BLaER1 (cell line): ENCODE measurements at regions not wholly inside any gene's neighbourhood (a gene's known extent, or its start where the extent isn't known, plus 50 kb on each side); places are given as distances from the start of the nearest gene placed in this dataset.

ENCODE experiments used
- H3K27ac ChIP-seq: shearing (Covaris generic); formaldehyde crosslinking; 2 replicates; pipeline ENCODE4 v1.8.1; 2022
- H3K27me3 ChIP-seq: shearing (Covaris generic); formaldehyde crosslinking; 2 replicates; pipeline ENCODE4 v1.8.1; 2022
- H3K36me3 ChIP-seq: shearing (Covaris generic); formaldehyde crosslinking; 2 replicates; pipeline ENCODE4 v1.8.1; 2022
- H3K4me1 ChIP-seq: shearing (Covaris generic); formaldehyde crosslinking; 2 replicates; pipeline ENCODE4 v1.8.1; 2022
- H3K4me2 ChIP-seq: shearing (Covaris generic); formaldehyde crosslinking; 2 replicates; pipeline ENCODE4 v1.8.1; 2022
- H3K4me3 ChIP-seq: shearing (Covaris generic); formaldehyde crosslinking; 2 replicates; pipeline ENCODE4 v1.8.1; 2022
- H3K9ac ChIP-seq: shearing (Covaris generic); formaldehyde crosslinking; 2 replicates; pipeline ENCODE4 v1.8.1; 2022
- H3K9me3 ChIP-seq: shearing (Covaris generic); formaldehyde crosslinking; 2 replicates; pipeline ENCODE4 v1.8.1; 2022
- H4K20me1 ChIP-seq: shearing (Covaris generic); formaldehyde crosslinking; 2 replicates; pipeline ENCODE4 v1.8.1; 2022
- Cebpa-rat ChIP-seq: shearing (Covaris generic); IDR thresholded peaks from 2 replicates; pipeline ENCODE4 v1.8.1; 2022

GRCh38 chr13:82147526-82147925, 1734.7 kb downstream of the SLITRK1 start:
- no peaks in the 10 kb centered on the region for H3K36me3 ChIP-seq
- no peak overlapping the region for H3K4me3 ChIP-seq
- H4K20me1 ChIP-seq, result no peaks in the 10 kb centered on the region
- no peak overlapping the region for H3K27ac ChIP-seq
- no peaks in the 10 kb centered on the region for H3K9me3 ChIP-seq
- no peaks in the 10 kb centered on the region for H3K4me1 ChIP-seq
- H3K9ac ChIP-seq, result no peak overlapping the region
- no peak for TF ChIP-seq Cebpa-rat
- no peaks in the 10 kb centered on the region for H3K27me3 ChIP-seq
- H3K4me2 ChIP-seq, result no peak overlapping the region

DNA sequence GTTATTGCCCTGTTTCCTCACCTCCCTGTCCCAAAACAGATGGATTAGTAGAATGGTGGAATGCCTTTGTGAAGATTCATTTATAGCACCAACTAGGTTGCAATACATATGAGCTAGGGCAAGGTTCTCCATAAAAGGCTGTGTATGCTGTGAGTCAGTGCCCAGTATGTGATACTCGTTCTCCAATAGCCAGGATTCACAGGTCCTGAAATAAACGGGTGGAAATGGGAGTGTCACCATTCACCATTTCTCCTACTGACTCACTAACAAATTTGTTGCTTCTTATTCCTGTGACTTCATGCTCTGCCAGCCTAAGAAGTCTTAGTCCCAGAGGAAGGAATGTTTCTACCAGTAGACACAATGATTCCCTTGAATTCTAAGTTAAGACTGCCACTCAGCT, 1745.4 kb downstream of the SLITRK1 start:
- no peak overlapping the region for H3K4me3 ChIP-seq
- H3K36me3 ChIP-seq, result no peaks in the 10 kb centered on the region
- H3K4me2 ChIP-seq, result no peak overlapping the region
- H3K27me3 ChIP-seq, result no peaks in the 10 kb centered on the region
- H4K20me1 ChIP-seq, result no peaks in the 10 kb centered on the region
- no peak overlapping the region for H3K27ac ChIP-seq
- TF ChIP-seq Cebpa-rat, result no peak
- no peaks in the 10 kb centered on the region for H3K9me3 ChIP-seq
- H3K4me1 ChIP-seq, result no peaks in the 10 kb centered on the region
- no peak overlapping the region for H3K9ac ChIP-seq

GRCh38 chr13:82129281-82129680, 1753.0 kb downstream of the SLITRK1 start:
- Histone ChIP-seq H3K9ac (no peak overlapping the region), H4K20me1 (no peaks in the 10 kb centered on the region), H3K4me1 (no peaks in the 10 kb centered on the region), H3K36me3 (no peaks in the 10 kb centered on the region), H3K4me3 (no peak overlapping the region), H3K9me3 (no peaks in the 10 kb centered on the region), H3K27ac (no peak overlapping the region), H3K4me2 (no peak overlapping the region), H3K27me3 (no peaks in the 10 kb centered on the region)
- TF ChIP-seq Cebpa-rat, result no peak

- no peak overlapping the region for H3K4me2 ChIP-seq
- no peaks in the 10 kb centered on the region for H3K36me3 ChIP-seq
- H3K4me1 ChIP-seq, result no peaks in the 10 kb centered on the region
- H3K4me3 ChIP-seq, result no peak overlapping the region
- H4K20me1 ChIP-seq, result no peaks in the 10 kb centered on the region
- H3K9ac ChIP-seq, result no peak overlapping the region
- no peaks in the 10 kb centered on the region for H3K27me3 ChIP-seq
- no peak for TF ChIP-seq Cebpa-rat
- no peak overlapping the region for H3K27ac ChIP-seq
- no peaks in the 10 kb centered on the region for H3K9me3 ChIP-seq
These were observed 1763.7 kb downstream of the SLITRK1 start for GRCh38 chr13:82118589-82118988.

DNA sequence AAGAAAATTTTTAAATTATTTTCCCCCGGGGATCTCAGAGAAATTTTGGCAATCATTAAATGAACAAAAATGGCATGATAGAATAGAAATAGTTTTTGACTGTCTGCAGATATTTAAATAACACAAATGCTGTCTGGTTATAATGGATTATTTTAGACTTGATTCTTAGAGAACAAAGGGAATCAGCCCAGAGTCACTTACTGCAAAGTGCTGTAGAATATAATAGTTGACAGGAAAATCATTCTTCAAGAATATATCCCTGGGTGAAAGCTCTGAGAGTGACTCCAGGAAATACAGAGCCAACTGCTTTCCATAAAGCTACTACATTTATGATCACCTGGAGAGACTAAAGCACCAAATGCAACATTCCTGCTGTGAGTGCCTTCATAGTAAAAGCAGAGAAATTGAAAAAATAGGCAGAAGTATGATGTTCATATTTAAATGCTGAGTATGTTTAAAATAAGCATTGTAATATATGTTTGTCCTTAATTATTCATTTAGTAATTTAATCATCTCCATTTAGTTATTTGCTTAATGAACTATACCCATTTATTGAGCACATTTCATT, 1765.8 kb downstream of the SLITRK1 start:
- H3K4me1 ChIP-seq, result no peaks in the 10 kb centered on the region
- H3K36me3 ChIP-seq, result no peaks in the 10 kb centered on the region
- no peaks in the 10 kb centered on the region for H4K20me1 ChIP-seq
- H3K4me2 ChIP-seq, result no peak overlapping the region
- no peak overlapping the region for H3K4me3 ChIP-seq
- H3K9ac ChIP-seq, result no peak overlapping the region
- H3K27me3 ChIP-seq, result no peaks in the 10 kb centered on the region
- no peak overlapping the region for H3K27ac ChIP-seq
- no peak for TF ChIP-seq Cebpa-rat
- H3K9me3 ChIP-seq, result no peaks in the 10 kb centered on the region

DNA sequence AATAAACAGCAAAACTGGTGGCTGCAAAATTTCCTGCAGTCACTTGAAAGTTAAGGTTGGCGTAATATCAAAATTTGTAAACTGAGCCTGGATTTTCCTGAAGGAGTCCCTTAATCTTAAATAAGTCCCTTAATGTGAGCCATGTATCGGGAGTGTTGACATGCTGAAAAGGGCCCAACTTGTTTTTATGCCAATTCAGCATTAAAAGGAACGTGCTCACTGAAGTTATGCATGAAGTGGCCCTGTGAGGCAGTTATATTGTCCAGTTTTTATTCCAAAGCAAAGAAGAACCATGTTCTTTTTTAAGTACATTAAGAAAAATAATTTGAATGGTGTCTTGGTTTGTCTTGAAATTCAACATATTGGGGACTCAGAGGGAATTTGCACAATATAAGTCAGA, 1766.9 kb downstream of the SLITRK1 start:
- no peak overlapping the region for H3K4me3 ChIP-seq
- no peaks in the 10 kb centered on the region for H4K20me1 ChIP-seq
- H3K9me3 ChIP-seq, result no peaks in the 10 kb centered on the region
- H3K36me3 ChIP-seq, result no peaks in the 10 kb centered on the region
- H3K4me2 ChIP-seq, result no peak overlapping the region
- no peak overlapping the region for H3K27ac ChIP-seq
- TF ChIP-seq Cebpa-rat, result no peak
- H3K27me3 ChIP-seq, result no peaks in the 10 kb centered on the region
- H3K4me1 ChIP-seq, result no peaks in the 10 kb centered on the region
- H3K9ac ChIP-seq, result no peak overlapping the region

GRCh38 chr13:82096256-82096655, 1755.3 kb upstream of the SPRY2 start:
- Histone ChIP-seq H3K4me1 (no peaks in the 10 kb centered on the region), H3K4me3 (no peak overlapping the region), H3K27ac (no peak overlapping the region), H3K9me3 (no peaks in the 10 kb centered on the region), H3K4me2 (no peak overlapping the region), H3K36me3 (no peaks in the 10 kb centered on the region), H4K20me1 (no peaks in the 10 kb centered on the region), H3K27me3 (no peaks in the 10 kb centered on the region), H3K9ac (no peak overlapping the region)
- peak; percentile 68; the same call in 1 of the 2 replicates for TF ChIP-seq Cebpa-rat

DNA sequence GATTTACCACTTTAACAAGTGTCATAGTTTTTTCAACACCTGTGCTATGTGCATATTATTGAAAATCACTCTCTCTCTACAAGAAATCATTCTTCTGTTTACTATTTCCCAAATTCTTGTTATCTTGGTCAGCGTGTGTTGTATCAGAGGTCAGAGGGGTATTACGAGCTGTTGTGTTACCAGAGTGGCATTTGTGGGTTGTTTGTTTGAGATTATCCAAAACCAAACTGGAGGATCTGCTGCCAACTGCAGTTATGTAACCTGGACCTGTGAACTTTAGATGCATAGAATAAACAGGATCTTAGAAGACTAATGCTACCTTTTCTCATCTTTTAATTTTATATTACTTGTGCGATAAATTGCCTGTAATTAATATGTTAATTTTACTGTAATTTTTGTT, 1751.4 kb upstream of the SPRY2 start:
- H3K36me3 ChIP-seq, result no peaks in the 10 kb centered on the region
- H3K4me3 ChIP-seq, result no peak overlapping the region
- H3K9ac ChIP-seq, result no peak overlapping the region
- H3K4me1 ChIP-seq, result peaks cover 6% of the 10 kb centered on the region
- H3K4me2 ChIP-seq, result no peak overlapping the region
- H3K27me3 ChIP-seq, result no peaks in the 10 kb centered on the region
- no peak for TF ChIP-seq Cebpa-rat
- H3K9me3 ChIP-seq, result no peaks in the 10 kb centered on the region
- H3K27ac ChIP-seq, result no peak overlapping the region
- H4K20me1 ChIP-seq, result no peaks in the 10 kb centered on the region

GRCh38 chr13:82088781-82089180, 1747.9 kb upstream of the SPRY2 start:
- Histone ChIP-seq H3K36me3 (no peaks in the 10 kb centered on the region), H3K4me2 (no peak overlapping the region), H3K9me3 (no peaks in the 10 kb centered on the region), H3K4me1 (peaks cover 7% of the 10 kb centered on the region), H4K20me1 (no peaks in the 10 kb centered on the region), H3K27me3 (no peaks in the 10 kb centered on the region), H3K9ac (no peak overlapping the region), H3K4me3 (no peak overlapping the region), H3K27ac (no peak overlapping the region)
- no peak for TF ChIP-seq Cebpa-rat

DNA sequence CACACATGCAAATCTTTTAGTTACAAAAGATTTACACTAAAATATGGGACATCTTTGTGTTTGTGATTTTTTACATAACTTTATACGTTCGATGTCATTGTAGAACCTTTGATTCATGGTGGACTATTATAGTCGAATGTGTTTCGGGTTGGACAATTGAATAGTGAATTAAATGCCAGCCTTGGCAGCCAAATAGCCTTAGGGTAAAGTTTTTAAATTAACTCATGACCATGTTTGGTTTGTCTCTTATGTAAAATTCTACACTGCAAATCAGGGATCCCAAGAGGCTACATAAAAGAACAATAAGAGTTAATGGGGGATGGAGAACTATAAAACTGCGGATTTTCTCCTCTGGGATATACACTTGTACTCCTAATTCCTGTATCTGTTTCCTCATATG, 1735.6 kb upstream of the SPRY2 start:
- Histone ChIP-seq H3K9ac (no peak overlapping the region), H3K4me1 (no peaks in the 10 kb centered on the region), H3K4me3 (no peak overlapping the region), H4K20me1 (no peaks in the 10 kb centered on the region), H3K4me2 (no peak overlapping the region), H3K27ac (no peak overlapping the region), H3K36me3 (no peaks in the 10 kb centered on the region), H3K9me3 (no peaks in the 10 kb centered on the region), H3K27me3 (no peaks in the 10 kb centered on the region)
- TF ChIP-seq Cebpa-rat, result no peak

DNA sequence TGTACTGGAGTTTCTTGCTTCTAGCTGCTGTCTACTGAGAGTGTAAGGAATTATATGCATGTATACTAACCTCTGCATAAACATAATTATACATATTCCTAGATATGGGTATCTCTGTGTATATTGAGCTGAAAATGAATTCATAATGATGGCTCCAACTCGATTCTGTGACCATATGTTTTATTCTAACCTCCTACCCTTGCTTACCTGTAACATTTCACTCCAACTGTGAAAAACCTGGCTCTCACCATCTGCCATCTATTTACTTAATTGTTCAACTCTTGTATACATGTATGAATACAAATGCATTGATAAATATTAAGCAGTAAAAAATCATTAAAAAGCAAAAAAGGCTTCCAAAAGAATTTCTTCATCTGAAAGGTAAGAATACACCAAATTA, 1729.5 kb upstream of the SPRY2 start:
- no peaks in the 10 kb centered on the region for H3K36me3 ChIP-seq
- no peaks in the 10 kb centered on the region for H3K4me1 ChIP-seq
- H3K9me3 ChIP-seq, result no peaks in the 10 kb centered on the region
- no peak for TF ChIP-seq Cebpa-rat
- no peak overlapping the region for H3K4me3 ChIP-seq
- H4K20me1 ChIP-seq, result no peaks in the 10 kb centered on the region
- no peak overlapping the region for H3K27ac ChIP-seq
- H3K27me3 ChIP-seq, result no peaks in the 10 kb centered on the region
- H3K9ac ChIP-seq, result no peak overlapping the region
- H3K4me2 ChIP-seq, result no peak overlapping the region
